Fibroblast of the aortic adventitia (primary cell): ENCODE measurements at regions not wholly inside any gene's neighbourhood (a gene's known extent, or its start where the extent isn't known, plus 50 kb on each side); places are given as distances from the start of the nearest gene placed in this dataset.

Source experiments
- DNase-seq: peaks from one replicate; pipeline ENCODE4 v3.0.0-alpha.2; 2010; ENCODE audit warnings: low read depth
- H3K4me3 ChIP-seq: 2 replicates; pipeline ENCODE4 v1.5.1; 2011; ENCODE audit warnings: low read depth, mild to moderate bottlenecking, control low read depth, low read length, moderate library complexity
- CTCF ChIP-seq: IDR thresholded peaks from 2 replicates; pipeline ENCODE4 v1.5.1; 2011; ENCODE audit warnings: mild to moderate bottlenecking, low read length, control low read depth, inconsistent platforms; ENCODE audit not compliant: insufficient read depth

- TF ChIP-seq CTCF, result no peak
Measured at GRCh38 chr3:96225494-96225893, 588.9 kb upstream of the EPHA6 start.

GRCh38 chr3:96233679-96234078, 580.7 kb upstream of the EPHA6 start:
- no peak overlapping the region for H3K4me3 ChIP-seq
- no peak for DNase-seq
- no peak for TF ChIP-seq CTCF

More at GRCh38 chr3:96225494-96225893, 588.9 kb upstream of the EPHA6 start:
- no peak overlapping the region for H3K4me3 ChIP-seq
- DNase-seq, result no peak

GRCh38 chr3:96236522-96236921, 577.9 kb upstream of the EPHA6 start:
- DNase-seq, result peak; percentile 6
- TF ChIP-seq CTCF, result no peak
- H3K4me3 ChIP-seq, result no peak overlapping the region

GRCh38 chr3:96259299-96259698, 555.1 kb upstream of the EPHA6 start:
- no peak for DNase-seq
- TF ChIP-seq CTCF, result no peak
- no peak overlapping the region for H3K4me3 ChIP-seq

- DNase-seq, result no peak
- TF ChIP-seq CTCF, result no peak
- no peak overlapping the region for H3K4me3 ChIP-seq
Measured at GRCh38 chr3:96264701-96265100, 549.7 kb upstream of the EPHA6 start.

- no peak for TF ChIP-seq CTCF
- no peak overlapping the region for H3K4me3 ChIP-seq
- DNase-seq, result peak; percentile 69
Measured at GRCh38 chr3:96266395-96267190, 547.8 kb upstream of the EPHA6 start.

- DNase-seq, result no peak
- no peak overlapping the region for H3K4me3 ChIP-seq
- no peak for TF ChIP-seq CTCF
Measured at GRCh38 chr3:96267577-96267976, 546.8 kb upstream of the EPHA6 start.
